Spleen (tissue), 7 donors: ENCODE measurements at regions not wholly inside any gene's neighbourhood (a gene's known extent, or its start where the extent isn't known, plus 50 kb on each side); places are given as distances from the start of the nearest gene placed in this dataset.

Experiments used
- CTCF ChIP-seq, 11 experiments: fragments of 200-600 bp in 7 of 11; fragments of 450-650 bp in 4 of 11; sonication (generic) in 4 of 11; IDR thresholded peaks in 8 of 11; conservative IDR thresholded peaks in 3 of 11; 1 replicate in 7 of 11; 2 replicates in 4 of 11; pipeline versions ENCODE4 v1.4.0 to v1.8.0; 2016 to 2021; ENCODE audit warnings: antibody characterized with exemption in 11 of 11, inconsistent platforms in 4 of 11, mild to moderate bottlenecking in 1 of 11
- POLR2AphosphoS5 ChIP-seq, 3 donors: sonication (generic); formaldehyde crosslinking; IDR thresholded peaks; one replicate each; pipeline ENCODE4 v1.5.1; 2017; ENCODE audit warnings: antibody characterized with exemption in 3 of 3
- donor health status: DM: no; HTN: no; CAD: no; lungs with moderate emphysema.
- donor health status: DM: no; HTN: no; CAD: no.
- donor health status: DM: no; HTN: no; CAD: no.

DNA sequence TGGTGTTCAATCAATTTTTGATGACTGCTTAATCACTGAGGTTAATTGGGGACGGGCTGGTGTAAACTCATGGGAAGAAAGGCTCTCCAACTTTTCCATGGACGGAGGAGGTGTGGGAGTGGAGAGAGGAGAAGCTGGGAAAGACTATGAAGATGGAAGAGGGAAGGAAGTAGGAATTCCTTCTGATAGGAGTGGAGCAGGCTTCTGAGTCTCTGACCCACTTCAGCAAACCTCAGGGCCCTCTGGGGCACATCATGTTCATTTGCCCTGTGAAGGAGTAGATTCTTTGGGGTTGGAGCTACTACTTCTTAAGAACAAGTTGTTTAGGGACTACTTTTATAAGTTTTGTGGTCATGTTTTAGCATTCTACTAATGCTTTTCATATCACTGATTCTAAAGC lies 87.0 kb upstream of the MAP4K3 start:
- no peak for TF ChIP-seq CTCF (IDR thresholded peaks at IDR 0.05 in 8 of 11, conservative IDR thresholded peaks at IDR 0.05 in 3 of 11)
- TF ChIP-seq POLR2AphosphoS5 (IDR thresholded peaks at IDR 0.05), result no peak
